ENCODE measurements at regions not wholly inside any gene's neighbourhood (a gene's known extent, or its start where the extent isn't known, plus 50 kb on each side); places are given as distances from the start of the nearest gene placed in this dataset.

DNA sequence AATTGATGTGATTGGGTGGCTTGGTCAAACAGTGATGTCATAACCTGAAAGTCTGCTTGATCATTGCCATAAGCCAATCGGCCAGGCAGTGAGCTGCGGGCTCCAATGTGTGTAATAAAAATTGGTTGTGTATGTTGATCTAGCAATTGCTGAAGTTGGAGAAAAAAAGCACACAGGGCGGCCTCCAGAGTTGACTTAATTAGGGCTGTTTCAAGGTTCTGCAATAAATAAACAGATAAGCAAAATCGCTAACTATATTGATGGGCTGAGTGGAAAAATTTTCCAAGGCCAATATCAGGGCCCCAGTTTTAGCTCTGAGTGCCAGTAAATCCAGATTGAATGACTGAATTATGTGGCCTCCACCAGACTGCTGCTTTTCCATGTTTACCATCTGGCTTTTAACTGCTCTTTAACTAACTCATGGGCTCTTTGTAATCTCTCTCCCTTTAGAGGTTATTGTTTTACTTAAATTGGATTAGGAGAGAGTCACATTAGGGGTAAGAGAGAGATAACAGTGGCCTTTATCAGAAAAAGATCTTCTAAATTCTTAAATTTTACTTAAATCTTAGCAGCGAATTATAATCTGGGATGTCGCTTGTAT is 160.6 kb upstream of the WDFY3 start:
- peak overlapping the region in 2 of 3 experiments; percentile 75 to 79; a peak in 5 of 7 replicates for H3K27ac Mint-ChIP-seq

More for the DNA sequence above, 160.6 kb upstream of the WDFY3 start:
- H2BK5ac ChIP-seq (ENCODE audit: insufficient read length, low read length), result no peak overlapping the region
- no peak overlapping the region for H2BK15ac ChIP-seq (ENCODE audit: low read depth, low read length)
- peaks cover 0 to 3% of the 10 kb centered on the region in 2 experiments; a peak in 2 of 5 replicates for H3K9me3 Mint-ChIP-seq
- no peak overlapping the region for H3K9ac ChIP-seq (ENCODE audit: extremely low read depth, insufficient read length, low read length)
- no peak overlapping the region for H2AFZ ChIP-seq (ENCODE audit: low read length)
- H4K20me1 ChIP-seq (ENCODE audit: control insufficient read depth, insufficient read depth, insufficient read length), result no peaks in the 10 kb centered on the region
- H3K27me3 Mint-ChIP-seq (ENCODE audit: low read depth), result no peaks in the 10 kb centered on the region
- peaks cover 0 to 8% (median 3%) of the 10 kb centered on the region in 3 experiments; a peak in 3 of 7 replicates for H3K36me3 Mint-ChIP-seq (ENCODE audit: insufficient read depth in 1 of 3, low read depth in 3 of 3)
- H3K4me1 Mint-ChIP-seq, result peaks cover 55 to 59% of the 10 kb centered on the region in 2 experiments
- no peak overlapping the region for H4K8ac ChIP-seq (replicated peaks; ENCODE audit: insufficient read length, low read depth, low read length)
- no peak for TF ChIP-seq CTCF (conservative IDR thresholded peaks at IDR 0.05)
- H3K79me1 ChIP-seq (ENCODE audit: insufficient read depth, low read depth, low read length, poor library complexity, severe bottlenecking), result no peaks in the 10 kb centered on the region
- no peaks in the 10 kb centered on the region for H3K79me2 ChIP-seq (ENCODE audit: insufficient read depth, low read length)
- H3K4me2 ChIP-seq (ENCODE audit: insufficient read depth, insufficient read length, low read length), result no peak overlapping the region
- no peak overlapping the region for H2AK5ac ChIP-seq (ENCODE audit: insufficient read length, low read length)
- H3K14ac ChIP-seq (ENCODE audit: insufficient read depth, low read length), result no peak overlapping the region
- WGBS (ENCODE audit: extremely low coverage, insufficient read length, low lambda C conversion rate), result no CpG with 5 or more reads among the region's 6 CpGs
- no peak overlapping the region for H2BK120ac ChIP-seq (ENCODE audit: low read depth, low read length, poor library complexity, severe bottlenecking)
- peaks cover 16% of the 10 kb centered on the region; the same call in 1 of the 2 replicates for H3K4me1 ChIP-seq (ENCODE audit: insufficient read depth, low read length)
- no peak overlapping the region for H4K91ac ChIP-seq (ENCODE audit: insufficient read length, low read depth, low read length)
- H3K9me3 ChIP-seq (ENCODE audit: control insufficient read depth, low read depth, low read length), result no peaks in the 10 kb centered on the region
- H3K4ac ChIP-seq (ENCODE audit: low read depth, low read length), result no peak overlapping the region
- no peak overlapping the region for H3K4me3 Mint-ChIP-seq
- no peaks in the 10 kb centered on the region for H3K27me3 ChIP-seq (ENCODE audit: insufficient read depth, low read length)
- no peak overlapping the region for H2BK12ac ChIP-seq (ENCODE audit: insufficient read length, low read depth, low read length)
- no peak for DNase-seq
- peaks cover 2% of the 10 kb centered on the region for H3K23me2 ChIP-seq (ENCODE audit: insufficient read length, low read depth, low read length, poor library complexity, severe bottlenecking)
- no peak overlapping the region for H2BK20ac ChIP-seq (ENCODE audit: low read depth, low read length, poor library complexity, severe bottlenecking)
- no peak overlapping the region for H3K18ac ChIP-seq (ENCODE audit: insufficient read length, low read depth, low read length)
- H3K23ac ChIP-seq (ENCODE audit: insufficient read length, low read depth, low read length), result no peak overlapping the region
- H4K5ac ChIP-seq (ENCODE audit: insufficient read length, low read depth, low read length), result no peak overlapping the region
- H3K56ac ChIP-seq (ENCODE audit: insufficient read length, low read depth, low read length), result no peak overlapping the region
- H3K27ac ChIP-seq (ENCODE audit: insufficient read length, low read depth, low read length), result no peak overlapping the region
- no peak overlapping the region for H3T11ph ChIP-seq (ENCODE audit: low read length)

Measured in H9 (cell line).